HEK293 (cell line): ENCODE measurements at regions not wholly inside any gene's neighbourhood (a gene's known extent, or its start where the extent isn't known, plus 50 kb on each side); places are given as distances from the start of the nearest gene placed in this dataset.

Experiments
- REST ChIP-seq: fragments of 450-650 bp; formaldehyde crosslinking; IDR thresholded peaks from 2 replicates; pipeline ENCODE4 v1.5.1; 2016; ENCODE audit warnings: missing biosample characterization, missing genetic modification characterization
- ZNF121 ChIP-seq: fragments of 450-650 bp; formaldehyde crosslinking; IDR thresholded peaks from 2 replicates; pipeline ENCODE4 v1.5.1; 2016; ENCODE audit warnings: missing biosample characterization, missing genetic modification characterization
- ZNF324 ChIP-seq: fragments of 450-650 bp; formaldehyde crosslinking; IDR thresholded peaks from 2 replicates; pipeline ENCODE4 v1.5.1; 2016; ENCODE audit warnings: missing biosample characterization, missing genetic modification characterization
- ZNF707 ChIP-seq: fragments of 450-650 bp; formaldehyde crosslinking; IDR thresholded peaks from 2 replicates; pipeline ENCODE4 v1.5.1; 2016; ENCODE audit warnings: missing biosample characterization, missing genetic modification characterization
- TF ChIP-seq, protein P1 (sequence below): fragments of 450-650 bp; formaldehyde crosslinking; IDR thresholded peaks from 2 replicates; pipeline ENCODE4 v1.5.1; 2016; ENCODE audit warnings: missing biosample characterization, missing genetic modification characterization

DNA sequence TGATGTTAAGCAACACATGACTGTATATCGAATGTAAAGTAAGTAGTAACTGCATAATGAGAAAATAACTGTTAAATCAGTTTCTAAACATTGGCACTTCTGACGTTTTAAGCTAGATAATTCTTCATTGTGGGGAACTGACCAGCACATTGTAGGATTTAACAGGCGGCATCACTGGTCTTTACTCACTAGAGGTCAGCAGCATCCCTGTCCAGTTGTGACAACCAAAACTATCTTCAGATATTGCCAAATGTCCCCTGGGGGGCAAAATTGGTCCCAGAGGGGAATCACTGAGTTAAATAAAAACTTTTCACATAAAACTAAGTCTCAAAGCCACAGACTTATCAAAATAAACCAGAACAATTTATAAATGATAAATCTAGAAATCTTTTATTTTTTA is 65.3 kb downstream of the BLTP3B start:
- TF ChIP-seq REST (tag by site-specific recombination) (no peak), ZNF324 (tag by site-specific recombination) (no peak), ZNF707 (tag by site-specific recombination) (no peak), ZNF121 (no peak)
- TF ChIP-seq, protein P1, sequence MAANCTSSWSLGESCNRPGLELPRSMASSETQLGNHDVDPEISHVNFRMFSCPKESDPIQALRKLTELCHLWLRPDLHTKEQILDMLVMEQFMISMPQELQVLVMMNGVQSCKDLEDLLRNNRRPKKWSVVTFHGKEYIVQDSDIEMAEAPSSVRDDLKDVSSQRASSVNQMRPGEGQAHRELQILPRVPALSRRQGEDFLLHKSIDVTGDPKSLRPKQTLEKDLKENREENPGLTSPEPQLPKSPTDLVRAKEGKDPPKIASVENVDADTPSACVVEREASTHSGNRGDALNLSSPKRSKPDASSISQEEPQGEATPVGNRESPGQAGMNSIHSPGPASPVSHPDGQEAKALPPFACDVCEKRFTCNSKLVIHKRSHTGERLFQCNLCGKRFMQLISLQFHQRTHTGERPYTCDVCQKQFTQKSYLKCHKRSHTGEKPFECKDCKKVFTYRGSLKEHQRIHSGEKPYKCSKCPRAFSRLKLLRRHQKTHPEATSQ (tag by site-specific recombination) = no peak
